H9 (cell line): ENCODE measurements at regions not wholly inside any gene's neighbourhood (a gene's known extent, or its start where the extent isn't known, plus 50 kb on each side); places are given as distances from the start of the nearest gene placed in this dataset.

ENCODE experiments used
- DNase-seq: peaks from one replicate; pipeline ENCODE4 v3.0.0-alpha.2; 2017
- H2AFZ ChIP-seq: one replicate; pipeline ENCODE4 v1.6.1; 2013; ENCODE audit warnings: mild to moderate bottlenecking, low read length, control low read depth, moderate library complexity
- H2AK5ac ChIP-seq: 2 replicates; pipeline ENCODE4 v1.6.1; 2013; ENCODE audit warnings: low read length, control low read depth, mixed read lengths; ENCODE audit not compliant: insufficient read length
- H2BK120ac ChIP-seq: one replicate; pipeline ENCODE4 v1.6.1; 2013; ENCODE audit warnings: low read depth, mild to moderate bottlenecking, low read length, control low read depth, inconsistent platforms; ENCODE audit not compliant: poor library complexity, severe bottlenecking
- H2BK12ac ChIP-seq: 2 replicates; pipeline ENCODE4 v1.6.1; 2013; ENCODE audit warnings: low read length, control low read depth, mixed read lengths, low read depth; ENCODE audit not compliant: insufficient read length
- H2BK15ac ChIP-seq: 2 replicates; pipeline ENCODE4 v1.6.1; 2013; ENCODE audit warnings: low read depth, low read length, control low read depth
- H2BK20ac ChIP-seq: one replicate; pipeline ENCODE4 v1.6.1; 2013; ENCODE audit warnings: low read depth, mild to moderate bottlenecking, low read length, control low read depth, inconsistent platforms; ENCODE audit not compliant: poor library complexity, severe bottlenecking
- H2BK5ac ChIP-seq: 2 replicates; pipeline ENCODE4 v1.6.1; 2013; ENCODE audit warnings: low read length, control low read depth, mixed read lengths; ENCODE audit not compliant: insufficient read length
- H3K14ac ChIP-seq: 2 replicates; pipeline ENCODE4 v1.6.1; 2013; ENCODE audit warnings: low read length, control low read depth; ENCODE audit not compliant: insufficient read depth
- H3K18ac ChIP-seq: 2 replicates; pipeline ENCODE4 v1.6.1; 2013; ENCODE audit warnings: low read depth, mild to moderate bottlenecking, mixed read lengths, low read length, control low read depth; ENCODE audit not compliant: insufficient read length
- H3K23ac ChIP-seq: 2 replicates; pipeline ENCODE4 v1.6.1; 2013; ENCODE audit warnings: low read length, control low read depth, mixed read lengths, low read depth; ENCODE audit not compliant: insufficient read length
- H3K23me2 ChIP-seq: 2 replicates; pipeline ENCODE4 v1.6.1; 2013; ENCODE audit warnings: low read depth, mild to moderate bottlenecking, mixed read lengths, low read length, control low read depth; ENCODE audit not compliant: insufficient read length, poor library complexity, severe bottlenecking
- H3K27ac ChIP-seq: 2 replicates; pipeline ENCODE4 v1.5.1; 2013; ENCODE audit warnings: low read length, control low read depth, mixed read lengths, low read depth; ENCODE audit not compliant: insufficient read length
- H3K27me3 ChIP-seq: 2 replicates; pipeline ENCODE4 v1.6.1; 2013; ENCODE audit warnings: low read length, control low read depth, inconsistent platforms; ENCODE audit not compliant: insufficient read depth
- H3K4ac ChIP-seq: 2 replicates; pipeline ENCODE4 v1.6.1; 2013; ENCODE audit warnings: low read depth, mild to moderate bottlenecking, control low read depth, inconsistent platforms, low read length, moderate library complexity
- H3K4me1 ChIP-seq: 2 replicates; pipeline ENCODE4 v1.6.1; 2013; ENCODE audit warnings: low read length, control low read depth, inconsistent platforms; ENCODE audit not compliant: insufficient read depth
- H3K4me2 ChIP-seq: 2 replicates; pipeline ENCODE4 v1.6.1; 2013; ENCODE audit warnings: low read length, control low read depth, mixed read lengths; ENCODE audit not compliant: insufficient read length, insufficient read depth
- H3K56ac ChIP-seq: 2 replicates; pipeline ENCODE4 v1.6.1; 2013; ENCODE audit warnings: low read depth, mild to moderate bottlenecking, mixed read lengths, low read length, control low read depth; ENCODE audit not compliant: insufficient read length
- H3K79me1 ChIP-seq: 2 replicates; pipeline ENCODE4 v1.6.1; 2013; ENCODE audit warnings: low read depth, mild to moderate bottlenecking, moderate library complexity, low read length, control low read depth, inconsistent platforms; ENCODE audit not compliant: insufficient read depth, poor library complexity, severe bottlenecking
- H3K79me2 ChIP-seq: 2 replicates; pipeline ENCODE4 v1.6.1; 2013; ENCODE audit warnings: low read length, control low read depth, inconsistent platforms; ENCODE audit not compliant: insufficient read depth
- H3K9ac ChIP-seq: 2 replicates; pipeline ENCODE4 v1.6.1; 2013; ENCODE audit warnings: low read length, control low read depth, mixed read lengths; ENCODE audit not compliant: insufficient read length; ENCODE audit errors: extremely low read depth
- H3K9me3 ChIP-seq: one replicate; pipeline ENCODE4 v1.6.1; 2013; ENCODE audit warnings: low read depth, low read length, inconsistent platforms; ENCODE audit not compliant: control insufficient read depth
- H3T11ph ChIP-seq: one replicate; pipeline ENCODE4 v1.6.1; 2013; ENCODE audit warnings: mild to moderate bottlenecking, low read length, control low read depth, inconsistent platforms
- H4K20me1 ChIP-seq: one replicate; pipeline ENCODE4 v1.6.1; 2013; ENCODE audit not compliant: control insufficient read depth, insufficient read length, insufficient read depth
- H4K5ac ChIP-seq: 2 replicates; pipeline ENCODE4 v1.6.1; 2013; ENCODE audit warnings: low read depth, mild to moderate bottlenecking, mixed read lengths, low read length, control low read depth; ENCODE audit not compliant: insufficient read length
- H4K8ac ChIP-seq: replicated peaks from 2 replicates; pipeline ENCODE4 v1.6.1; 2013; ENCODE audit warnings: low read length, control low read depth, mixed read lengths, low read depth; ENCODE audit not compliant: insufficient read length
- H4K91ac ChIP-seq: 2 replicates; pipeline ENCODE4 v1.6.1; 2013; ENCODE audit warnings: low read depth, mild to moderate bottlenecking, moderate library complexity, mixed read lengths, low read length, control low read depth; ENCODE audit not compliant: insufficient read length
- H3K27ac Mint-ChIP-seq, 3 experiments: 2 replicates in 2 of 3; 3 replicates in 1 of 3; pipeline ENCODE4 v1.8.0; 2020 to 2021; ENCODE audit warnings: mixed read lengths in 3 of 3, mild to moderate bottlenecking in 1 of 3, moderate library complexity in 1 of 3
- H3K27me3 Mint-ChIP-seq: 2 replicates; pipeline ENCODE4 v1.8.0; 2021; ENCODE audit warnings: low read depth, mild to moderate bottlenecking, moderate library complexity, mixed read lengths
- H3K36me3 Mint-ChIP-seq, 3 experiments: 2 replicates in 2 of 3; 3 replicates in 1 of 3; pipeline ENCODE4 v1.8.0; 2020 to 2021; ENCODE audit warnings: low read depth in 3 of 3, mixed read lengths in 3 of 3; ENCODE audit not compliant: insufficient read depth in 1 of 3
- H3K4me1 Mint-ChIP-seq, 2 experiments: 2 replicates each; pipeline ENCODE4 v1.8.0; 2020; ENCODE audit warnings: mixed read lengths in 2 of 2
- H3K4me3 Mint-ChIP-seq, 2 experiments: 2 replicates in 1 of 2; 3 replicates in 1 of 2; pipeline ENCODE4 v1.8.0; 2020 to 2021; ENCODE audit warnings: mild to moderate bottlenecking in 2 of 2, mixed read lengths in 2 of 2, moderate library complexity in 1 of 2
- H3K9me3 Mint-ChIP-seq, 2 experiments: 2 replicates in 1 of 2; 3 replicates in 1 of 2; pipeline ENCODE4 v1.8.0; 2020; ENCODE audit warnings: mild to moderate bottlenecking in 2 of 2, mixed read lengths in 2 of 2, moderate library complexity in 1 of 2
- WGBS: extraction: QIAGEN DNeasy Blood & Tissue Kit; methylation state at CpG from one replicate; pipeline ENCODE4 v1.1.7; 2013; ENCODE audit warnings: missing lambda C conversion rate, low lambda C conversion rate, mixed read lengths; ENCODE audit not compliant: insufficient read length; ENCODE audit errors: extremely low coverage; 5-methylcytosine and 5-hydroxymethylcytosine counted together
- TF ChIP-seq, protein P1 (sequence below): fragments of 200-600 bp; sonication (generic); conservative IDR thresholded peaks from 3 replicates; pipeline ENCODE4 v1.8.0; 2021; ENCODE audit warnings: antibody characterized with exemption, mild to moderate bottlenecking

- Histone ChIP-seq H3K9me3 (no peaks in the 10 kb centered on the region), H2BK5ac (no peak overlapping the region), H4K8ac (no peak overlapping the region), H4K5ac (no peak overlapping the region), H3K23ac (no peak overlapping the region), H4K91ac (no peak overlapping the region), H2AFZ (no peak overlapping the region), H3K27me3 (no peaks in the 10 kb centered on the region), H4K20me1 (no peaks in the 10 kb centered on the region), H2AK5ac (no peak overlapping the region), H3K27ac (no peak overlapping the region), H2BK20ac (no peak overlapping the region), H3K79me1 (no peaks in the 10 kb centered on the region), H3K23me2 (no peaks in the 10 kb centered on the region), H3K14ac (no peak overlapping the region), H3K18ac (no peak overlapping the region), H3T11ph (no peak overlapping the region), H2BK15ac (no peak overlapping the region), H3K9ac (no peak overlapping the region), H3K79me2 (no peaks in the 10 kb centered on the region), H3K4ac (no peak overlapping the region), H3K4me2 (no peak overlapping the region), H3K4me1 (no peaks in the 10 kb centered on the region), H2BK12ac (no peak overlapping the region), H3K56ac (no peak overlapping the region), H2BK120ac (no peak overlapping the region)
- H3K4me3 Mint-ChIP-seq = no peak overlapping the region
- no CpG with 5 or more reads among the region's 8 CpGs for WGBS
- TF ChIP-seq, protein P1, sequence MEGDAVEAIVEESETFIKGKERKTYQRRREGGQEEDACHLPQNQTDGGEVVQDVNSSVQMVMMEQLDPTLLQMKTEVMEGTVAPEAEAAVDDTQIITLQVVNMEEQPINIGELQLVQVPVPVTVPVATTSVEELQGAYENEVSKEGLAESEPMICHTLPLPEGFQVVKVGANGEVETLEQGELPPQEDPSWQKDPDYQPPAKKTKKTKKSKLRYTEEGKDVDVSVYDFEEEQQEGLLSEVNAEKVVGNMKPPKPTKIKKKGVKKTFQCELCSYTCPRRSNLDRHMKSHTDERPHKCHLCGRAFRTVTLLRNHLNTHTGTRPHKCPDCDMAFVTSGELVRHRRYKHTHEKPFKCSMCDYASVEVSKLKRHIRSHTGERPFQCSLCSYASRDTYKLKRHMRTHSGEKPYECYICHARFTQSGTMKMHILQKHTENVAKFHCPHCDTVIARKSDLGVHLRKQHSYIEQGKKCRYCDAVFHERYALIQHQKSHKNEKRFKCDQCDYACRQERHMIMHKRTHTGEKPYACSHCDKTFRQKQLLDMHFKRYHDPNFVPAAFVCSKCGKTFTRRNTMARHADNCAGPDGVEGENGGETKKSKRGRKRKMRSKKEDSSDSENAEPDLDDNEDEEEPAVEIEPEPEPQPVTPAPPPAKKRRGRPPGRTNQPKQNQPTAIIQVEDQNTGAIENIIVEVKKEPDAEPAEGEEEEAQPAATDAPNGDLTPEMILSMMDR = no peak
- H3K27me3 Mint-ChIP-seq = no peaks in the 10 kb centered on the region
- H3K9me3 Mint-ChIP-seq = no peaks in the 10 kb centered on the region
- H3K4me1 Mint-ChIP-seq = no peaks in the 10 kb centered on the region
- no peak overlapping the region for H3K27ac Mint-ChIP-seq
- no peaks in the 10 kb centered on the region for H3K36me3 Mint-ChIP-seq
- DNase-seq = no peak
Observed at GRCh38 chr3:177440456-177441104, 243.3 kb upstream of the TBL1XR1 start.
